DND-41 (cell line): ENCODE measurements at regions not wholly inside any gene's neighbourhood (a gene's known extent, or its start where the extent isn't known, plus 50 kb on each side); places are given as distances from the start of the nearest gene placed in this dataset.

Experiments
- ATAC-seq: fragments of 200-7000 bp; cut with Tn5 transposase; 3 replicates; pipeline ENCODE4 v1.9.1; 2021; ENCODE audit warnings: low read depth; ENCODE audit not compliant: insufficient read depth
- DNase-seq: peaks from one replicate; pipeline ENCODE4 v3.0.0-alpha.2; 2020
- H2AFZ ChIP-seq: 2 replicates; pipeline ENCODE4 v1.6.0; 2012; ENCODE audit warnings: low read depth, low read length
- H3K27ac ChIP-seq: 2 replicates; pipeline ENCODE4 v1.5.1; 2012; ENCODE audit warnings: low read length, inconsistent platforms
- H3K27me3 ChIP-seq: fragments of 200-600 bp; sonication (generic); 2 replicates; pipeline ENCODE4 v1.6.0; 2012; ENCODE audit warnings: low read length, mild to moderate bottlenecking, inconsistent platforms; ENCODE audit not compliant: insufficient read depth, poor library complexity
- H3K36me3 ChIP-seq: 2 replicates; pipeline ENCODE4 v1.5.1; 2012; ENCODE audit warnings: low read length, inconsistent platforms; ENCODE audit not compliant: insufficient read depth
- H3K4me1 ChIP-seq: 2 replicates; pipeline ENCODE4 v1.5.1; 2012; ENCODE audit warnings: mild to moderate bottlenecking, low read length; ENCODE audit not compliant: insufficient read depth
- H3K4me2 ChIP-seq: 2 replicates; pipeline ENCODE4 v1.6.0; 2012; ENCODE audit warnings: mild to moderate bottlenecking, moderate library complexity, low read length, inconsistent platforms; ENCODE audit not compliant: insufficient read depth
- H3K4me3 ChIP-seq, 2 experiments: fragments of 200-600 bp in 1 of 2; shearing (Covaris generic) in 1 of 2; 2 replicates each; pipeline ENCODE4 v1.5.1; 2012 to 2016; ENCODE audit warnings: inconsistent platforms in 2 of 2, low read length in 2 of 2, mild to moderate bottlenecking in 2 of 2, low read depth in 1 of 2, moderate library complexity in 1 of 2
- H3K79me2 ChIP-seq: 2 replicates; pipeline ENCODE4 v1.6.0; 2012; ENCODE audit warnings: low read length, inconsistent platforms; ENCODE audit not compliant: insufficient read depth
- H3K9ac ChIP-seq: 2 replicates; pipeline ENCODE4 v1.6.0; 2012; ENCODE audit warnings: low read depth, mild to moderate bottlenecking, inconsistent platforms, low read length, moderate library complexity
- H3K9me3 ChIP-seq: 2 replicates; pipeline ENCODE4 v1.5.1; 2012; ENCODE audit warnings: low read length, moderate library complexity, mild to moderate bottlenecking, inconsistent platforms; ENCODE audit not compliant: insufficient read depth, severe bottlenecking
- H4K20me1 ChIP-seq: 2 replicates; pipeline ENCODE4 v1.6.0; 2012; ENCODE audit warnings: low read length; ENCODE audit not compliant: insufficient read depth
- CTCF ChIP-seq: IDR thresholded peaks from 2 replicates; pipeline ENCODE4 v1.5.1; 2012; ENCODE audit warnings: borderline replicate concordance, low read length, moderate library complexity, mild to moderate bottlenecking; ENCODE audit not compliant: poor library complexity, severe bottlenecking; ENCODE audit errors: extremely low read depth
- EZH2 ChIP-seq: IDR thresholded peaks from 3 replicates; pipeline ENCODE4 v1.6.1; 2012; ENCODE audit warnings: borderline replicate concordance, low read depth, mild to moderate bottlenecking, moderate library complexity, low read length, inconsistent platforms; ENCODE audit not compliant: severe bottlenecking

GRCh38 chr6:140782941-140783340, 1349.8 kb upstream of the GJE1 start:
- no peak for TF ChIP-seq CTCF
- no peak for TF ChIP-seq EZH2

GRCh38 chr6:140779991-140780596, 1352.6 kb upstream of the GJE1 start:
- TF ChIP-seq EZH2 (no peak), CTCF (no peak)
- no peaks in the 10 kb centered on the region for H3K36me3 ChIP-seq
- no peak overlapping the region for H2AFZ ChIP-seq
- H4K20me1 ChIP-seq: no peaks in the 10 kb centered on the region
- H3K4me1 ChIP-seq: no peaks in the 10 kb centered on the region
- ATAC-seq: no peak
- H3K79me2 ChIP-seq: no peaks in the 10 kb centered on the region
- no peak overlapping the region for H3K9ac ChIP-seq
- no peaks in the 10 kb centered on the region for H3K9me3 ChIP-seq
- H3K27me3 ChIP-seq: no peaks in the 10 kb centered on the region
- no peak overlapping the region for H3K4me3 ChIP-seq
- no peak for DNase-seq
- no peak overlapping the region for H3K27ac ChIP-seq
- H3K4me2 ChIP-seq: no peak overlapping the region

More at GRCh38 chr6:140782941-140783340, 1349.8 kb upstream of the GJE1 start:
- Histone ChIP-seq H4K20me1 (no peaks in the 10 kb centered on the region), H3K9ac (no peak overlapping the region), H3K27me3 (no peaks in the 10 kb centered on the region), H3K79me2 (no peaks in the 10 kb centered on the region), H3K4me3 (no peak overlapping the region), H3K36me3 (no peaks in the 10 kb centered on the region), H3K9me3 (no peaks in the 10 kb centered on the region), H2AFZ (no peak overlapping the region), H3K4me2 (no peak overlapping the region), H3K4me1 (no peaks in the 10 kb centered on the region), H3K27ac (no peak overlapping the region)
- ATAC-seq (no peak), DNase-seq (no peak)

GRCh38 chr6:140779341-140779740, 1353.4 kb upstream of the GJE1 start:
- Histone ChIP-seq H3K9me3 (no peaks in the 10 kb centered on the region), H3K9ac (no peak overlapping the region), H2AFZ (no peak overlapping the region), H3K4me1 (no peaks in the 10 kb centered on the region), H3K27ac (no peak overlapping the region), H3K4me3 (no peak overlapping the region), H3K79me2 (no peaks in the 10 kb centered on the region), H3K4me2 (no peak overlapping the region), H3K27me3 (no peaks in the 10 kb centered on the region), H3K36me3 (no peaks in the 10 kb centered on the region), H4K20me1 (no peaks in the 10 kb centered on the region)
- no peak for DNase-seq
- ATAC-seq: no peak
- TF ChIP-seq EZH2 (no peak), CTCF (no peak)

GRCh38 chr6:140777780-140778179, 1354.9 kb upstream of the GJE1 start:
- H3K9me3 ChIP-seq: no peaks in the 10 kb centered on the region
- no peak overlapping the region for H3K4me3 ChIP-seq
- H4K20me1 ChIP-seq: no peaks in the 10 kb centered on the region
- H3K4me1 ChIP-seq: no peaks in the 10 kb centered on the region
- H3K27me3 ChIP-seq: no peaks in the 10 kb centered on the region
- no peak for TF ChIP-seq EZH2
- TF ChIP-seq CTCF: no peak
- no peak overlapping the region for H3K9ac ChIP-seq
- H3K27ac ChIP-seq: no peak overlapping the region
- H2AFZ ChIP-seq: no peak overlapping the region
- H3K4me2 ChIP-seq: no peak overlapping the region
- ATAC-seq (no peak), DNase-seq (no peak)
- H3K79me2 ChIP-seq: no peaks in the 10 kb centered on the region
- no peaks in the 10 kb centered on the region for H3K36me3 ChIP-seq
